PFSK-1 (cell line): ENCODE measurements at regions not wholly inside any gene's neighbourhood (a gene's known extent, or its start where the extent isn't known, plus 50 kb on each side); places are given as distances from the start of the nearest gene placed in this dataset.

Experiments
- FOXP2 ChIP-seq: optimal IDR thresholded peaks from 2 replicates; pipeline ENCODE3; 2011; ENCODE audit warnings: borderline replicate concordance, control low read depth, inconsistent platforms; ENCODE audit not compliant: insufficient read depth; ENCODE audit errors: extremely low read length, extremely low read depth
- POLR2AphosphoS5 ChIP-seq: IDR thresholded peaks from 2 replicates; pipeline ENCODE4 v1.6.1; 2012; ENCODE audit warnings: low read depth, mild to moderate bottlenecking, control low read depth, low read length, moderate library complexity
- SIN3A ChIP-seq: IDR thresholded peaks from 2 replicates; pipeline ENCODE4 v1.6.1; 2012; ENCODE audit warnings: mild to moderate bottlenecking, low read length, moderate library complexity, borderline replicate concordance; ENCODE audit not compliant: insufficient read depth
- TAF1 ChIP-seq: IDR thresholded peaks from 2 replicates; pipeline ENCODE4 v1.6.1; 2012; ENCODE audit warnings: low read length, control low read depth, borderline replicate concordance; ENCODE audit not compliant: insufficient read depth
- TF ChIP-seq, protein P1 (sequence below), 2 experiments: IDR thresholded peaks; 2 replicates each; pipeline versions ENCODE4 v1.6.1 to v1.8.0; 2011 to 2012; ENCODE audit warnings: low read depth in 2 of 2, low read length in 2 of 2, control low read depth in 1 of 2, inconsistent platforms in 1 of 2, mild to moderate bottlenecking in 1 of 2, moderate library complexity in 1 of 2; ENCODE audit not compliant: insufficient read depth in 1 of 2

GRCh38 chr2:19171409-19171808 is 187.0 kb downstream of the OSR1 start:
- TF ChIP-seq POLR2AphosphoS5 (no peak), SIN3A (no peak), FOXP2 (no peak), TAF1 (no peak)
- TF ChIP-seq, protein P1, sequence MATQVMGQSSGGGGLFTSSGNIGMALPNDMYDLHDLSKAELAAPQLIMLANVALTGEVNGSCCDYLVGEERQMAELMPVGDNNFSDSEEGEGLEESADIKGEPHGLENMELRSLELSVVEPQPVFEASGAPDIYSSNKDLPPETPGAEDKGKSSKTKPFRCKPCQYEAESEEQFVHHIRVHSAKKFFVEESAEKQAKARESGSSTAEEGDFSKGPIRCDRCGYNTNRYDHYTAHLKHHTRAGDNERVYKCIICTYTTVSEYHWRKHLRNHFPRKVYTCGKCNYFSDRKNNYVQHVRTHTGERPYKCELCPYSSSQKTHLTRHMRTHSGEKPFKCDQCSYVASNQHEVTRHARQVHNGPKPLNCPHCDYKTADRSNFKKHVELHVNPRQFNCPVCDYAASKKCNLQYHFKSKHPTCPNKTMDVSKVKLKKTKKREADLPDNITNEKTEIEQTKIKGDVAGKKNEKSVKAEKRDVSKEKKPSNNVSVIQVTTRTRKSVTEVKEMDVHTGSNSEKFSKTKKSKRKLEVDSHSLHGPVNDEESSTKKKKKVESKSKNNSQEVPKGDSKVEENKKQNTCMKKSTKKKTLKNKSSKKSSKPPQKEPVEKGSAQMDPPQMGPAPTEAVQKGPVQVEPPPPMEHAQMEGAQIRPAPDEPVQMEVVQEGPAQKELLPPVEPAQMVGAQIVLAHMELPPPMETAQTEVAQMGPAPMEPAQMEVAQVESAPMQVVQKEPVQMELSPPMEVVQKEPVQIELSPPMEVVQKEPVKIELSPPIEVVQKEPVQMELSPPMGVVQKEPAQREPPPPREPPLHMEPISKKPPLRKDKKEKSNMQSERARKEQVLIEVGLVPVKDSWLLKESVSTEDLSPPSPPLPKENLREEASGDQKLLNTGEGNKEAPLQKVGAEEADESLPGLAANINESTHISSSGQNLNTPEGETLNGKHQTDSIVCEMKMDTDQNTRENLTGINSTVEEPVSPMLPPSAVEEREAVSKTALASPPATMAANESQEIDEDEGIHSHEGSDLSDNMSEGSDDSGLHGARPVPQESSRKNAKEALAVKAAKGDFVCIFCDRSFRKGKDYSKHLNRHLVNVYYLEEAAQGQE (IDR thresholded peaks at IDR 0.05; ENCODE audit: insufficient read depth in 1 of 2, low read depth in 2 of 2, low read length in 2 of 2) = no peak

- TF ChIP-seq TAF1 = no peak
- TF ChIP-seq, protein P1 (IDR thresholded peaks at IDR 0.05; ENCODE audit: insufficient read depth in 1 of 2, low read depth in 2 of 2, low read length in 2 of 2) = no peak
- TF ChIP-seq POLR2AphosphoS5 = no peak
- no peak for TF ChIP-seq SIN3A
- no peak for TF ChIP-seq FOXP2
Observed at GRCh38 chr2:19169134-19169768, 189.2 kb downstream of the OSR1 start.

DNA sequence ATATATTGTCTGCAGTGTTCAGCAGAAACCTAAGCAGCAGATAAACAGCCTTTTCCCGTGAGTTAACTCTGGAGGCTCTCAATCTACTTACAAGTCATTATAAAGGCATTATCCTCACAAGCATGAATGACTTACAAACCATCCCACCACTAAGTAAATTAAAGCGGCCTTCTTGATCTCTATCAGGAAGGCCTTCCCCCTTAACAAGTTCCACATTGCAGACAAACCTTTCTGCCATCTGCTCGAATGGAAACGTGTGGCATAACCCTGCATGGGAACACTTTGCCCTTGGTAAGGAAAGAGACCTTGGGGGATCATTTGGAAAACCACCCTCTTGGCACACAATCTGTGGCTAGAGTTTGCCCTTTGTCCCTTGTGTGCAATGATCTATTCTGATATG is 199.5 kb downstream of the OSR1 start:
- TF ChIP-seq FOXP2 = no peak
- TF ChIP-seq SIN3A = no peak
- TF ChIP-seq, protein P1 (IDR thresholded peaks at IDR 0.05; ENCODE audit: insufficient read depth in 1 of 2, low read depth in 2 of 2, low read length in 2 of 2) = no peak
- TF ChIP-seq TAF1 = no peak
- no peak for TF ChIP-seq POLR2AphosphoS5

DNA sequence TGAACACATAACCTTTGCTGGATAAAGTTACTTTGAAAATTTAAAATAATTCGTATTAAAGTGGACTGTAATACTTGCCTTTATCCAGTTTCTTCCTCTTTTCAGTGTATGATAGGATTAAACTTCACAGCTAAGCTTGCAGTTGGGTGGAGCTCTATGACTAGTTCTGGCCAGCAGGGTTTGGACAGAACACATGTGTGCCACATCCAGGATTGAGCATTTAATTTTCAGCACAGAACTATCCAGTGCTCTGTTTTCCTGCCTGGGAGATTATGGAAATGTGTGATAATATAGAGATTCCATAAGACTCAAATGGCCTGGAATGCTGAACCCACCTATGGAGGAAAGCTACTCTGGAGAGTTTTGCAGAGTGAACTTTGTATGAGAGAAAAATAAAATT is 200.2 kb downstream of the OSR1 start:
- TF ChIP-seq FOXP2 (no peak), TAF1 (no peak), POLR2AphosphoS5 (no peak), SIN3A (no peak)
- TF ChIP-seq, protein P1 (IDR thresholded peaks at IDR 0.05; ENCODE audit: insufficient read depth in 1 of 2, low read depth in 2 of 2, low read length in 2 of 2) = no peak

- TF ChIP-seq FOXP2 (no peak), SIN3A (no peak), TAF1 (no peak), POLR2AphosphoS5 (no peak)
- TF ChIP-seq, protein P1 (IDR thresholded peaks at IDR 0.05; ENCODE audit: insufficient read depth in 1 of 2, low read depth in 2 of 2, low read length in 2 of 2) = no peak
Observed at GRCh38 chr2:19156646-19157045, 201.8 kb downstream of the OSR1 start.
